ENCODE measurements at regions not wholly inside any gene's neighbourhood (a gene's known extent, or its start where the extent isn't known, plus 50 kb on each side); places are given as distances from the start of the nearest gene placed in this dataset.

DNA sequence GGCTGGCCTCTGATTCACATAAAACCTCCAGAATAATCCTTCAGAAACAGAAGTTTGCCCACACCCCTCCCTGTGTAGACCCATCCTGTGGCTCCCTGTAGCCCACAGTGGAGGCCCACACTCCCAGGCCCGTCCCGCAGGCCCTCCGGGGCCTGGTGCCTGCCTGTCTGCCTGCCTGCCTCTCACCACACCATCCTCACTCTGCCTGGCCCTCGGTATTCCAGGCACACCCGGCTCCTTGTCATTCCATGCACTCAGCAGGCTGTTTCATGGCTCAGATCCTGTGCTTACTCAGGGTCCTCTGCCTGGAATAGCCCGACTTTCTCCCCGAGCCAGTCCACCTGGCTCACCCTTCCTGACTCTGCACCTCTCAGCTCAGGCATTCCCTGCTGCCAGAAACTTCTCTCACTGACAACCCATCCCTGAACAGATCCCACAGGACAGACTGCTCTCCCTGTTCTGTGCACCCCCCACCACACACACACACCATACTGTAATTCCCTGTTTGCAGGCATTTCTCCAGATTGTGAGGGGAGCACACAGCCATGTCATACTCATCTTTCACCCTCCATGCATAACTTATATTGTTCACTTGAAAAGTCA is 498.0 kb upstream of the ZMIZ1 start:
- peaks cover 29% of the 10 kb centered on the region for H3K4me1 ChIP-seq
- no peaks in the 10 kb centered on the region for H3K27me3 ChIP-seq
- no peak overlapping the region for H3K4me3 ChIP-seq
- DNase-seq (ENCODE audit: low spot score in 2 of 2): no peak
- no peaks in the 10 kb centered on the region for H3K36me3 ChIP-seq
- H3K27ac ChIP-seq: no peak overlapping the region
- no peaks in the 10 kb centered on the region for H3K9me3 ChIP-seq
- WGBS: 72% methylated on average over 7 of the region's 7 CpGs
- TF ChIP-seq POLR2A (IDR thresholded peaks at IDR 0.05) (no peak), POLR2AphosphoS5 (IDR thresholded peaks at IDR 0.05) (no peak), EP300 (IDR thresholded peaks at IDR 0.05) (no peak)
- TF ChIP-seq, protein P1, sequence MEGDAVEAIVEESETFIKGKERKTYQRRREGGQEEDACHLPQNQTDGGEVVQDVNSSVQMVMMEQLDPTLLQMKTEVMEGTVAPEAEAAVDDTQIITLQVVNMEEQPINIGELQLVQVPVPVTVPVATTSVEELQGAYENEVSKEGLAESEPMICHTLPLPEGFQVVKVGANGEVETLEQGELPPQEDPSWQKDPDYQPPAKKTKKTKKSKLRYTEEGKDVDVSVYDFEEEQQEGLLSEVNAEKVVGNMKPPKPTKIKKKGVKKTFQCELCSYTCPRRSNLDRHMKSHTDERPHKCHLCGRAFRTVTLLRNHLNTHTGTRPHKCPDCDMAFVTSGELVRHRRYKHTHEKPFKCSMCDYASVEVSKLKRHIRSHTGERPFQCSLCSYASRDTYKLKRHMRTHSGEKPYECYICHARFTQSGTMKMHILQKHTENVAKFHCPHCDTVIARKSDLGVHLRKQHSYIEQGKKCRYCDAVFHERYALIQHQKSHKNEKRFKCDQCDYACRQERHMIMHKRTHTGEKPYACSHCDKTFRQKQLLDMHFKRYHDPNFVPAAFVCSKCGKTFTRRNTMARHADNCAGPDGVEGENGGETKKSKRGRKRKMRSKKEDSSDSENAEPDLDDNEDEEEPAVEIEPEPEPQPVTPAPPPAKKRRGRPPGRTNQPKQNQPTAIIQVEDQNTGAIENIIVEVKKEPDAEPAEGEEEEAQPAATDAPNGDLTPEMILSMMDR (IDR thresholded peaks at IDR 0.05): no peak

DNA sequence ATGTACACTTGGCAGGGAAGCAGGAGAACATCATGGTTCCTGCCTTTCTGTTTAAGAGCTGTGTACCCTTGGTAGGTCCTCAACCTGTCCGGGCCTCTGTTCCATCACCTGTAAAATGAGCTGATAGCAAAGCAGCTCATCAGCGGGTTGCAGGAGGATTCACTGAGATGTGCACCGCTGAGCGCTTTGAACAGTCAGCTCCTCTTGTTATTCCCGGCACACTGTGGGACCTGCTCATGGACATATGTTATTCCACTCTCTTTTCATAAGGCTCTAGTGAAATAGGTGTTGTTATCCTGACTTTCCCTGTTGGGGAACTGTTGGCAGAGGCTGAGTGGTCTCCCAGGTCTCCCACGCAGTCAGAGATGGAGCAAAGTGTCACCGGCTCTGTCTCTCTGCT is 497.5 kb upstream of the ZMIZ1 start:
- Histone ChIP-seq H3K9me3 (no peaks in the 10 kb centered on the region), H3K4me1 (peaks cover 23% of the 10 kb centered on the region), H3K27ac (no peak overlapping the region), H3K27me3 (no peaks in the 10 kb centered on the region), H3K36me3 (no peaks in the 10 kb centered on the region), H3K4me3 (no peak overlapping the region)
- TF ChIP-seq EP300 (IDR thresholded peaks at IDR 0.05): no peak
- TF ChIP-seq, protein P1 (IDR thresholded peaks at IDR 0.05): no peak
- TF ChIP-seq POLR2A (IDR thresholded peaks at IDR 0.05): no peak
- no peak for TF ChIP-seq POLR2AphosphoS5 (IDR thresholded peaks at IDR 0.05)
- no peak for DNase-seq (ENCODE audit: low spot score in 2 of 2)
- WGBS: 92% methylated on average over 7 of the region's 7 CpGs

DNA sequence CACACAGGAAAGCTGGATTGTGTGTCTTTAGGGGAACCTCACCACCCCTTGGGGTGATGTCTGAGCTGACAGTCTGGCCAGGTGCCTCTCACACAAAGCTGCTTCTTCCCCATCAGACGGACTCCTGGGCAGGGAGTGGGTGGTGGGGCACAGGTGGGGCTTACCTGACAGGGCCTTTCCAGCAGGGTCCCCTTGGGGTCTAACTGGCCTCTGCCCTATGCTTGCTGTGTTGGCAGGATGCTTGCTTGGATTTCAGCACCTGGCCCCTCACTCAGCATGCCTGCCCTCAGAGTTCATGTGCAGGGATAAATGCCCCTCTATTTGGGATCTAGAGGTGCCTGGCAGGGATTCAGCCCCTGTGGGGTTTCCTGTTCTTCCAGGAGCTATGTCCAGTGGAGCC is 496.9 kb upstream of the ZMIZ1 start:
- DNase-seq (ENCODE audit: low spot score in 2 of 2): no peak
- Histone ChIP-seq H3K4me1 (peaks cover 17% of the 10 kb centered on the region), H3K9me3 (no peaks in the 10 kb centered on the region), H3K36me3 (no peaks in the 10 kb centered on the region), H3K27ac (peak overlapping the region; percentile 34), H3K27me3 (no peaks in the 10 kb centered on the region), H3K4me3 (no peak overlapping the region)
- 100% methylated on average over 1 of the region's 1 CpG for WGBS
- TF ChIP-seq, protein P1 (IDR thresholded peaks at IDR 0.05): no peak
- TF ChIP-seq POLR2AphosphoS5 (IDR thresholded peaks at IDR 0.05) (no peak), POLR2A (IDR thresholded peaks at IDR 0.05) (no peak), EP300 (IDR thresholded peaks at IDR 0.05) (no peak)

DNA sequence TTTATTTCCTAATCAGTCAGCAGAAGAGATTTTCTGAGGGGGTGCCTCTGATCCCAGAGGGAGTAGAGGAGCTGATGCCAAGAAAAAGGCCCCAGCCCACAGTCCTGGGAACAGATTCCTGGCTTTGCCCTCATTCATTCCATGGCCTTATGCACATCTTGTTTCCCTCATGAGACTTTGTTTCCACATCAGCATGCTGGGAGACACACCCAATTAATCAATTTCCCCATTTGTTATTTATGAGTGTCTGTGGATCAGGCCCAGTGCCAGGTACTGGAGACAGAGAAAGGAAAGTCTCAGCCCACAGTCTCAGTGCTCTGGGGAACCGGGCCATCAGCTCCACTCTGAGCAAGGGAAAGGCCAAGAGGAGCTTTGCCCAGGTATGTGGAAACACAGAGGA is 496.2 kb upstream of the ZMIZ1 start:
- no peak overlapping the region for H3K4me3 ChIP-seq
- H3K9me3 ChIP-seq: no peaks in the 10 kb centered on the region
- H3K36me3 ChIP-seq: no peaks in the 10 kb centered on the region
- peaks cover 12% of the 10 kb centered on the region for H3K4me1 ChIP-seq
- TF ChIP-seq, protein P1 (IDR thresholded peaks at IDR 0.05): no peak
- peak in 2 of 3 donors; percentile 60 to 83 for TF ChIP-seq POLR2AphosphoS5 (IDR thresholded peaks at IDR 0.05)
- H3K27me3 ChIP-seq: no peaks in the 10 kb centered on the region
- no peak overlapping the region for H3K27ac ChIP-seq
- DNase-seq (ENCODE audit: low spot score in 2 of 2): peak; percentile 77 to 92
- 75% methylated on average over 1 of the region's 1 CpG for WGBS

DNA sequence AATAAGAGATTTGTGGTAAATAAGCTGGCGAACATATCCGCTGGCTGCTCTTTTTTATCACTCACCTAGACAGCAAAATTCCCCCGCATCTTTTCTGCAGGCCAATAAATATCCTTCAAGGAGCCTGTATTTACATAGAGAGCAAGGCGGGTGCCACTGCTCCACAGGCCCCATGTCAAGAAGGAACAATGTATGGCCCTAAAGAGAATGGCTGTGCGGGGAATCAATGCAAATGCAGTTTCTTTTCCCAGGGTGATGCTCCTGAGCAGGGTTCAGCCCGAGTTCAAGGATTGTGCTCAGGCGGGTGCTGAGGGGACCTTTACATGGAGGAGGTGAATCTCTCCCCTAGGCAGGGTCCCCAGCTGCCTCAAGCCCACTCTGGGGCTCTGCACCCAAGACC is 494.2 kb upstream of the ZMIZ1 start:
- peaks cover 6% of the 10 kb centered on the region for H3K4me1 ChIP-seq
- TF ChIP-seq EP300 (IDR thresholded peaks at IDR 0.05) (no peak), POLR2AphosphoS5 (IDR thresholded peaks at IDR 0.05) (no peak), POLR2A (IDR thresholded peaks at IDR 0.05) (no peak)
- TF ChIP-seq, protein P1 (IDR thresholded peaks at IDR 0.05): no peak
- 91% methylated on average over 7 of the region's 7 CpGs for WGBS
- H3K4me3 ChIP-seq: no peak overlapping the region
- no peaks in the 10 kb centered on the region for H3K36me3 ChIP-seq
- H3K9me3 ChIP-seq: no peaks in the 10 kb centered on the region
- H3K27me3 ChIP-seq: no peaks in the 10 kb centered on the region
- no peak for DNase-seq (ENCODE audit: low spot score in 2 of 2)
- H3K27ac ChIP-seq: no peak overlapping the region

Measured in suprapubic skin (tissue), 4 donors.